Colonic mucosa (tissue), 4 donors: ENCODE measurements at regions not wholly inside any gene's neighbourhood (a gene's known extent, or its start where the extent isn't known, plus 50 kb on each side); places are given as distances from the start of the nearest gene placed in this dataset.
A peak's percentile ranks its signal among the peaks of the same experiment; 100 is the strongest.

Experiments
- DNase-seq: peaks from one replicate; pipeline ENCODE4 v3.0.0-alpha.2; 2020
- H3K27ac ChIP-seq: fragments of 200-600 bp; one replicate; pipeline ENCODE4 v1.8.0; 2021
- H3K27me3 ChIP-seq: fragments of 200-600 bp; one replicate; pipeline ENCODE4 v1.8.0; 2021
- H3K36me3 ChIP-seq: fragments of 200-600 bp; one replicate; pipeline ENCODE4 v1.8.0; 2021
- H3K4me1 ChIP-seq: fragments of 200-600 bp; one replicate; pipeline ENCODE4 v1.8.0; 2021; ENCODE audit warnings: mild to moderate bottlenecking
- H3K4me3 ChIP-seq: fragments of 200-600 bp; one replicate; pipeline ENCODE4 v1.8.0; 2021
- H3K9ac ChIP-seq, 2 donors: one replicate each; pipeline ENCODE4 v1.7.0; 2013; ENCODE audit warnings: control low read depth in 2 of 2, low read depth in 2 of 2, low read length in 2 of 2
- H3K9me3 ChIP-seq: fragments of 200-600 bp; one replicate; pipeline ENCODE4 v1.8.0; 2021
- CTCF ChIP-seq: fragments of 200-600 bp; IDR thresholded peaks from one replicate; pipeline ENCODE4 v1.8.0; 2022; ENCODE audit warnings: antibody characterized with exemption, mild to moderate bottlenecking
- intact Hi-C: fragments of 100-400 bp; cut with DNase I; formaldehyde crosslinking; loops from one replicate; pipeline ENCODE4 v1.14.1; 2022
- donor health status: healthy.
- donor health status: DM: no; HTN: no; CAD: no.
- donor health status: DM: no; HTN: no; CAD: no.

GRCh38 chr1:59061876-59062275 is 235.0 kb upstream of the FGGY start:
- H3K27me3 ChIP-seq: no peaks in the 10 kb centered on the region
- no peak overlapping the region for H3K9ac ChIP-seq
- intact Hi-C loops: loop anchor here (10.0 kb wide), 1 partner anchor 277 kb away; the partner anchor contains the start of gene JUN
- H3K4me3 ChIP-seq: no peak overlapping the region
- no peak overlapping the region for H3K27ac ChIP-seq
- no peaks in the 10 kb centered on the region for H3K36me3 ChIP-seq
- no peaks in the 10 kb centered on the region for H3K4me1 ChIP-seq
- TF ChIP-seq CTCF: no peak
- H3K9me3 ChIP-seq: no peaks in the 10 kb centered on the region
- peak; percentile 43 for DNase-seq

GRCh38 chr1:59062743-59063142 is 234.2 kb upstream of the FGGY start:
- no peaks in the 10 kb centered on the region for H3K9me3 ChIP-seq
- no peaks in the 10 kb centered on the region for H3K4me1 ChIP-seq
- intact Hi-C loops: loop anchor here (10.0 kb wide), 1 partner anchor 278 kb away; the partner anchor contains the start of gene JUN
- H3K4me3 ChIP-seq: no peak overlapping the region
- no peaks in the 10 kb centered on the region for H3K27me3 ChIP-seq
- no peak for TF ChIP-seq CTCF
- H3K9ac ChIP-seq: no peak overlapping the region
- no peaks in the 10 kb centered on the region for H3K36me3 ChIP-seq
- no peak overlapping the region for H3K27ac ChIP-seq
- peak; percentile 45 for DNase-seq

- H3K9me3 ChIP-seq: no peaks in the 10 kb centered on the region
- no peaks in the 10 kb centered on the region for H3K36me3 ChIP-seq
- H3K27ac ChIP-seq: no peak overlapping the region
- no peak for DNase-seq
- intact Hi-C loops: loop anchor here (10.0 kb wide), 1 partner anchor 279 kb away; the partner anchor contains the start of gene JUN
- H3K27me3 ChIP-seq: no peaks in the 10 kb centered on the region
- no peak overlapping the region for H3K4me3 ChIP-seq
- no peaks in the 10 kb centered on the region for H3K4me1 ChIP-seq
- no peak overlapping the region for H3K9ac ChIP-seq
- TF ChIP-seq CTCF: no peak
These were observed 233.4 kb upstream of the FGGY start for GRCh38 chr1:59063501-59063900.

- H3K4me1 ChIP-seq: no peaks in the 10 kb centered on the region
- no peak overlapping the region for H3K27ac ChIP-seq
- intact Hi-C loops: loop anchor here (10.0 kb wide), 1 partner anchor 280 kb away; the partner anchor contains the start of gene JUN
These were observed 232.3 kb upstream of the FGGY start for GRCh38 chr1:59064592-59064991.

GRCh38 chr1:59066236-59066635 is 230.7 kb upstream of the FGGY start:
- Histone ChIP-seq H3K4me1 (no peaks in the 10 kb centered on the region), H3K4me3 (no peak overlapping the region), H3K27me3 (no peaks in the 10 kb centered on the region), H3K9ac (no peak overlapping the region), H3K36me3 (no peaks in the 10 kb centered on the region), H3K27ac (no peak overlapping the region), H3K9me3 (no peaks in the 10 kb centered on the region)
- no peak for TF ChIP-seq CTCF
- intact Hi-C loops: loop anchor here (10.0 kb wide), 1 partner anchor 281 kb away; the partner anchor contains the start of gene JUN
- no peak for DNase-seq

More at GRCh38 chr1:59064592-59064991, 232.3 kb upstream of the FGGY start:
- Histone ChIP-seq H3K36me3 (no peaks in the 10 kb centered on the region), H3K4me3 (no peak overlapping the region), H3K9me3 (no peaks in the 10 kb centered on the region), H3K27me3 (no peaks in the 10 kb centered on the region), H3K9ac (no peak overlapping the region)
- no peak for TF ChIP-seq CTCF
- DNase-seq: no peak
